ENCODE measurements at regions not wholly inside any gene's neighbourhood (a gene's known extent, or its start where the extent isn't known, plus 50 kb on each side); places are given as distances from the start of the nearest gene placed in this dataset.
"Not testable (repeated sequence)": the region's sequence is repeated elsewhere in the genome, so short reads cannot be mapped to it uniquely, and the experiment has no call there.

- H3K9me3 ChIP-seq: no peaks in the 10 kb centered on the region; the same call in 2 of the 3 replicates
- FAIRE-seq: no peak
- no peak overlapping the region for H3K27ac ChIP-seq
- H3K4me3 ChIP-seq: no peak overlapping the region
- no peaks in the 10 kb centered on the region for H3K4me1 ChIP-seq
- no peak for ATAC-seq
- 10% methylated on average over 3 of the region's 3 CpGs for WGBS (ENCODE audit: missing lambda C conversion rate)
- no peak overlapping the region for H3K4me2 ChIP-seq
- ChIA-PET CTCF (no interaction called here), POLR2A (no interaction called here)
- no peak for DNase-seq (ENCODE audit: low read depth in 1 of 2, low spot score in 1 of 2)
- TF ChIP-seq TP53 (CRISPR knock-in tag; IDR thresholded peaks at IDR 0.05): no peak
- no peak for TF ChIP-seq MAFK (IDR thresholded peaks at IDR 0.05; ENCODE audit: partially characterized antibody)
- no peak for TF ChIP-seq NR3C1 (IDR thresholded peaks at IDR 0.05)
- TF ChIP-seq FOSB (CRISPR knock-in tag; IDR thresholded peaks at IDR 0.05): no peak
- no peak for TF ChIP-seq CEBPB (IDR thresholded peaks at IDR 0.05)
- TF ChIP-seq FOSL2 (IDR thresholded peaks at IDR 0.05): no peak
- TF ChIP-seq FOSL2 (CRISPR knock-in tag; IDR thresholded peaks at IDR 0.05): no peak
These were observed 269.2 kb upstream of the TCERG1L start for GRCh38 chr10:131580674-131581073.

GRCh38 chr10:131581547-131581946, 270.0 kb upstream of the TCERG1L start:
- DNase-seq (ENCODE audit: low read depth in 1 of 2, low spot score in 1 of 2); CTCF ChIA-PET; H3K4me1 ChIP-seq; POLR2A ChIA-PET; H3K9me3 ChIP-seq; H3K4me3 ChIP-seq; H3K27ac ChIP-seq; H3K4me2 ChIP-seq; FAIRE-seq; ATAC-seq: not testable (repeated sequence)
- 23% methylated on average over 6 of the region's 7 CpGs for WGBS (ENCODE audit: missing lambda C conversion rate)

DNA sequence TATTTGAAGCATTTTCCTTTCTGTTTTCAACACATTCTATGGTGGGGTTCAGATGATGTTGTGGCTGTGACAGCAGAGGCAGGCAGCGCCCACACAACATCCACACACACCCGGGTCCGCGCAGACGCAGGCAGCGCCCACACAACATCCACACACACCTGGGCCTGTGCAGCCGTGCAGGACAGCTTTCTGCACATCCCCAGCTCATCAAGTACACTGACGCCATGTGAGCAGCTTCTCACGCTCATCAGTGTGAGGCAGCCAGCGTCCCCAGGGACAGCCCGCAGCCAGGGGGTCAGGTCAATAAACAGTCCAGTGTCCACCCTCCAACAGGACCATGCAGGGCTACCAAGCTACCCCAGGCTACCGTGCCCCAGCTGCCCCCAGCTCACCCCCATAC, 272.8 kb upstream of the TCERG1L start:
- FAIRE-seq (no peak), ATAC-seq (no peak), DNase-seq (ENCODE audit: low read depth in 1 of 2, low spot score in 1 of 2) (no peak)
- TF ChIP-seq, protein P1, sequence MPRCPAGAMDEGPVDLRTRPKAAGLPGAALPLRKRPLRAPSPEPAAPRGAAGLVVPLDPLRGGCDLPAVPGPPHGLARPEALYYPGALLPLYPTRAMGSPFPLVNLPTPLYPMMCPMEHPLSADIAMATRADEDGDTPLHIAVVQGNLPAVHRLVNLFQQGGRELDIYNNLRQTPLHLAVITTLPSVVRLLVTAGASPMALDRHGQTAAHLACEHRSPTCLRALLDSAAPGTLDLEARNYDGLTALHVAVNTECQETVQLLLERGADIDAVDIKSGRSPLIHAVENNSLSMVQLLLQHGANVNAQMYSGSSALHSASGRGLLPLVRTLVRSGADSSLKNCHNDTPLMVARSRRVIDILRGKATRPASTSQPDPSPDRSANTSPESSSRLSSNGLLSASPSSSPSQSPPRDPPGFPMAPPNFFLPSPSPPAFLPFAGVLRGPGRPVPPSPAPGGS (IDR thresholded peaks at IDR 0.05): no peak
- no peak for TF ChIP-seq USF2 (IDR thresholded peaks at IDR 0.05)
- no peak for TF ChIP-seq REST (IDR thresholded peaks at IDR 0.05)
- TF ChIP-seq HDAC2 (IDR thresholded peaks at IDR 0.05): no peak
- TF ChIP-seq TFCP2L1 (CRISPR knock-in tag; IDR thresholded peaks at IDR 0.05): no peak
- no peak for TF ChIP-seq CHD2 (IDR thresholded peaks at IDR 0.05; ENCODE audit: low read length, partially characterized antibody)
- TF ChIP-seq BHLHE40 (IDR thresholded peaks at IDR 0.05; ENCODE audit: low read depth, low read length): no peak
- TF ChIP-seq MAFK (IDR thresholded peaks at IDR 0.05; ENCODE audit: partially characterized antibody): no peak
- no peak for TF ChIP-seq SREBF2 (IDR thresholded peaks at IDR 0.05)
- TF ChIP-seq HOXB13 (CRISPR knock-in tag; IDR thresholded peaks at IDR 0.05; ENCODE audit: low read depth): no peak
- no peak for TF ChIP-seq E2F6 (IDR thresholded peaks at IDR 0.05; ENCODE audit: borderline replicate concordance, low read depth)
- TF ChIP-seq TP53 (CRISPR knock-in tag; IDR thresholded peaks at IDR 0.05): no peak
- TF ChIP-seq, protein P2, sequence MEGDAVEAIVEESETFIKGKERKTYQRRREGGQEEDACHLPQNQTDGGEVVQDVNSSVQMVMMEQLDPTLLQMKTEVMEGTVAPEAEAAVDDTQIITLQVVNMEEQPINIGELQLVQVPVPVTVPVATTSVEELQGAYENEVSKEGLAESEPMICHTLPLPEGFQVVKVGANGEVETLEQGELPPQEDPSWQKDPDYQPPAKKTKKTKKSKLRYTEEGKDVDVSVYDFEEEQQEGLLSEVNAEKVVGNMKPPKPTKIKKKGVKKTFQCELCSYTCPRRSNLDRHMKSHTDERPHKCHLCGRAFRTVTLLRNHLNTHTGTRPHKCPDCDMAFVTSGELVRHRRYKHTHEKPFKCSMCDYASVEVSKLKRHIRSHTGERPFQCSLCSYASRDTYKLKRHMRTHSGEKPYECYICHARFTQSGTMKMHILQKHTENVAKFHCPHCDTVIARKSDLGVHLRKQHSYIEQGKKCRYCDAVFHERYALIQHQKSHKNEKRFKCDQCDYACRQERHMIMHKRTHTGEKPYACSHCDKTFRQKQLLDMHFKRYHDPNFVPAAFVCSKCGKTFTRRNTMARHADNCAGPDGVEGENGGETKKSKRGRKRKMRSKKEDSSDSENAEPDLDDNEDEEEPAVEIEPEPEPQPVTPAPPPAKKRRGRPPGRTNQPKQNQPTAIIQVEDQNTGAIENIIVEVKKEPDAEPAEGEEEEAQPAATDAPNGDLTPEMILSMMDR (IDR thresholded peaks at IDR 0.05): no peak
- no peak for TF ChIP-seq FOXS1 (CRISPR knock-in tag; IDR thresholded peaks at IDR 0.05)
- TF ChIP-seq ZSCAN20 (CRISPR knock-in tag; IDR thresholded peaks at IDR 0.05): no peak
- Histone ChIP-seq H3K9me3 (no peaks in the 10 kb centered on the region), H3K4me1 (no peaks in the 10 kb centered on the region), H3K4me3 (no peak overlapping the region), H3K4me2 (no peak overlapping the region), H3K27ac (no peak overlapping the region)
- WGBS (ENCODE audit: missing lambda C conversion rate): 44% methylated on average over 10 of the region's 12 CpGs
- CTCF ChIA-PET: no interaction called here
- POLR2A ChIA-PET: no interaction called here
